ENCODE measurements at regions not wholly inside any gene's neighbourhood (a gene's known extent, or its start where the extent isn't known, plus 50 kb on each side); places are given as distances from the start of the nearest gene placed in this dataset.

GRCh38 chr6:128807577-128807976 lies 75.4 kb upstream of the LAMA2 start:
- TF ChIP-seq CTCF (IDR thresholded peaks at IDR 0.05; ENCODE audit: poor library complexity): peak; percentile 65
- no peak for TF ChIP-seq EZH2 (IDR thresholded peaks at IDR 0.05; ENCODE audit: borderline replicate concordance)
